ENCODE measurements at regions not wholly inside any gene's neighbourhood (a gene's known extent, or its start where the extent isn't known, plus 50 kb on each side); places are given as distances from the start of the nearest gene placed in this dataset.
A peak's percentile ranks its signal among the peaks of the same experiment; 100 is the strongest.

DNA sequence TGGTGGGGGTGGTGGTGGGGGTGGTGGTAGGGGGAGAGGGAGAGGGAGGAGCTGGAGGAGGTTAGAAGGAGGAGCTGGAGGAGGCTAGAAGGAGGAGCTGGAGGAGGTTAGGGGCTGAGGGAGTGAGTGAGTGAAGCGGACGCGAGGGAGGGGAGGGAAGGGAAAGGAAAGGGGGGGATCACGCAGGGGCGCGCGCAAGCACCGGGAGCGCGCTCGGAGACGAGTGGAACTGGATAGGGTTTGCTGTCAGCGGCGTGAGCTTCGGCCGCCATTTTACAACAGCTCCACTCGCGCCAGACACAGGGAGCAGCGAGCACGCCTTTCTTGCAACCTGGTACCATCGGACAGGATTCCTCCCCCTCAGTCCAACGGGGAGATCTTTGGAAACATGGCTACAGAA is 90.5 kb upstream of the FERMT1 start:
- intact Hi-C loops (cut with DNase I): no loop called here
- no peak for ATAC-seq
- H3K4me3 ChIP-seq: no peak overlapping the region

DNA sequence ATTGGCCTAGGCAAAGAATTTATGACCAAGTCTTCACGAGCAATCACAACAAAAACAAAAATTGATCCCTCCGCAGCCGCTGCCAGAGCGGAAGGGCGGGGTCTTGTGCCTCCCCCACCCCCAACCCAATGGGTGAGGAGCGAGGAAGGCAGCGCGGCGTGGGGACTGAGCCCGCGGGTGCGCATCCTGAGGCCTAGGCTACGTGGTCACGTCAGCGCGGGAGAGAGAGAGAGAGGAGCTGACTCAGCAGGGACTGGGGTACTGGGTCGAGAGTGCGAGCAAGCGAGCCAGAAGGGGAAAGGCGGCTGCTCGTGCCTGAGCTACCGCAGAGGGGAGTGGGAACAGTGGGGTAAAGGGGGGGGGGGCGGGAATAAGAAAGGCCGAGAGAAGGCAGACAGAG is 90.1 kb upstream of the FERMT1 start:
- Histone ChIP-seq H3K27ac (no peak overlapping the region), H3K4me1 (no peaks in the 10 kb centered on the region), H3K27me3 (no peaks in the 10 kb centered on the region), H3K4me3 (no peak overlapping the region), H3K36me3 (no peaks in the 10 kb centered on the region), H3K9me3 (no peaks in the 10 kb centered on the region)
- TF ChIP-seq, protein P1, sequence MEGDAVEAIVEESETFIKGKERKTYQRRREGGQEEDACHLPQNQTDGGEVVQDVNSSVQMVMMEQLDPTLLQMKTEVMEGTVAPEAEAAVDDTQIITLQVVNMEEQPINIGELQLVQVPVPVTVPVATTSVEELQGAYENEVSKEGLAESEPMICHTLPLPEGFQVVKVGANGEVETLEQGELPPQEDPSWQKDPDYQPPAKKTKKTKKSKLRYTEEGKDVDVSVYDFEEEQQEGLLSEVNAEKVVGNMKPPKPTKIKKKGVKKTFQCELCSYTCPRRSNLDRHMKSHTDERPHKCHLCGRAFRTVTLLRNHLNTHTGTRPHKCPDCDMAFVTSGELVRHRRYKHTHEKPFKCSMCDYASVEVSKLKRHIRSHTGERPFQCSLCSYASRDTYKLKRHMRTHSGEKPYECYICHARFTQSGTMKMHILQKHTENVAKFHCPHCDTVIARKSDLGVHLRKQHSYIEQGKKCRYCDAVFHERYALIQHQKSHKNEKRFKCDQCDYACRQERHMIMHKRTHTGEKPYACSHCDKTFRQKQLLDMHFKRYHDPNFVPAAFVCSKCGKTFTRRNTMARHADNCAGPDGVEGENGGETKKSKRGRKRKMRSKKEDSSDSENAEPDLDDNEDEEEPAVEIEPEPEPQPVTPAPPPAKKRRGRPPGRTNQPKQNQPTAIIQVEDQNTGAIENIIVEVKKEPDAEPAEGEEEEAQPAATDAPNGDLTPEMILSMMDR (IDR thresholded peaks at IDR 0.05): no peak
- ATAC-seq (no peak), DNase-seq (peak in 1 of 4 donors; percentile 52)
- intact Hi-C loops (cut with DNase I): no loop called here

More for the DNA sequence above, 90.5 kb upstream of the FERMT1 start:
- H3K36me3 ChIP-seq: no peaks in the 10 kb centered on the region
- TF ChIP-seq, protein P1 (IDR thresholded peaks at IDR 0.05): no peak
- H3K4me1 ChIP-seq: no peaks in the 10 kb centered on the region
- H3K27ac ChIP-seq: no peak overlapping the region
- no peak for DNase-seq
- no peaks in the 10 kb centered on the region for H3K9me3 ChIP-seq
- no peaks in the 10 kb centered on the region for H3K27me3 ChIP-seq

DNA sequence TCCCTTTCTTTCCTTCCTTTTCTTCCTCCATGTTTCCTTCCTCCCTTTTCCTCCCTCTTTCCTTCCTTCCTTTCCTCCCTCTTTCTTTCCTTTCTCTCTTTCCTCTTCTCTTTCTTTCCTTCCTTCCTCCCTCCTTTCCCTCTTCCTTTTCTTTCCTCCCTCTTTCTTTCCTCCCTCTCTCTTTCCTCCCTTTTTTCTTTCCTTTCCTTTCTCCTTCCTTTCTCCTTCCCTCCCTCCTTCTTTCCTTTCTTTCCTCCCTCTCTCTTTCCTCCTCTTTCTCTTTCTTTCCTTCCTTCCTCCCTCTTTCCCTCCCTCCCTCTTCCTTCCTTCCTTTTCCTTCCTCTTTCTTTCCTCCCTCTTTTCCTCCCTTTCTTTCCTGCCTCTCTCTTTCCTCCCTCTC is 86.3 kb upstream of the FERMT1 start:
- DNase-seq: no peak
- intact Hi-C loops (cut with DNase I): no loop called here
- no peaks in the 10 kb centered on the region for H3K9me3 ChIP-seq
- ATAC-seq: no peak
- H3K27me3 ChIP-seq: no peaks in the 10 kb centered on the region
- TF ChIP-seq, protein P1 (IDR thresholded peaks at IDR 0.05): no peak
- H3K36me3 ChIP-seq: no peaks in the 10 kb centered on the region
- H3K4me3 ChIP-seq: no peak overlapping the region
- no peak overlapping the region for H3K27ac ChIP-seq
- no peaks in the 10 kb centered on the region for H3K4me1 ChIP-seq

DNA sequence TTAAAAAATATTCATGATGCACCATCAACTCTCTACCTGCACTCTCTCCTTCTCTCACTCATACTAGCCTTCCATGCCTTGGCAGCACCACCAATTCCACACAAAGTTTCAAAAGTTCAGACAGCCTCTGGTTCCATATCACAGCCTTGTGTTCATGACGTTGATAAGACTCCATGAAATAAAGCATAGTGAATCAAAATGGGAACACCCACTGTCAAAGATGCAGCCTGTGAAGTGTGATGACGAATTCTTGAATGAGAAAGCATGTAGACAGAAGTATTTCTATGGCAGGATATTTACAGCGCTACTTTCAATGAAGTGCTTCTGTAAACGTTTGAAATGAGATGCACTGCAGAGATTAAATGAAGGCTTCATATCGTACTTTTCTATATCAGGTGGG is 77.3 kb upstream of the FERMT1 start:
- Histone ChIP-seq H3K27ac (no peak overlapping the region), H3K4me1 (no peaks in the 10 kb centered on the region), H3K9me3 (peaks cover 0 to 2% of the 10 kb centered on the region in 2 donors), H3K36me3 (no peaks in the 10 kb centered on the region), H3K27me3 (no peaks in the 10 kb centered on the region), H3K4me3 (no peak overlapping the region)
- TF ChIP-seq, protein P1 (IDR thresholded peaks at IDR 0.05): no peak
- no peak for DNase-seq
- no peak for ATAC-seq
- intact Hi-C loops (cut with DNase I): no loop called here

DNA sequence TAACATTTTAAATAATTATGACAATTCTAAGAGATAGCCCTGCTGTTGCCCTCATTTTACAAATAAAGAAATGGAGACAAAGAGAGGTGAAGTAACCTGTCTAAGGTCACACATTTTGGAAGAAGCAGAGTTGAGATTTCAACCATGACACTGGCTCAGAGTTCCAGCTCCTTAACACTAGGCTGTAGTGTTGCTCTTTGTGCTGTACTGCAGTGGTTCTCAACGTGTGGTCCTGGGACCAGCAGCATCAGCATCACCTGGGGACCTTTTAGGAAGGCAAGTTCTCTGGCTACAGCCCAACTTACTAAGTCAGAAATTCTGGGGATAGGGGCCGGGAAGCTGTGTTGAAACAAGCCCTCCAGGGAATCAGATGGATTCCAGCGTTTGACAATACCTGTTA is 62.4 kb upstream of the FERMT1 start:
- no peak for ATAC-seq
- intact Hi-C loops (cut with DNase I): no loop called here
- TF ChIP-seq, protein P1 (IDR thresholded peaks at IDR 0.05): no peak

More for the DNA sequence above, 62.4 kb upstream of the FERMT1 start:
- Histone ChIP-seq H3K4me3 (no peak overlapping the region), H3K27me3 (no peaks in the 10 kb centered on the region), H3K9me3 (no peaks in the 10 kb centered on the region), H3K36me3 (no peaks in the 10 kb centered on the region), H3K4me1 (no peaks in the 10 kb centered on the region), H3K27ac (no peak overlapping the region)
- no peak for DNase-seq

Measured in left lung (tissue), 4 donors.